GM23248 (cell line): ENCODE measurements at regions not wholly inside any gene's neighbourhood (a gene's known extent, or its start where the extent isn't known, plus 50 kb on each side); places are given as distances from the start of the nearest gene placed in this dataset.

Experiments used
- DNase-seq: peaks from one replicate; pipeline ENCODE4 v3.0.0-alpha.2; 2015
- H2AFZ ChIP-seq: fragments of 200-600 bp; sonication (generic); 2 replicates; pipeline ENCODE4 v1.6.1; 2016; ENCODE audit warnings: antibody characterized with exemption
- H3F3A ChIP-seq: fragments of 200-600 bp; sonication (generic); 2 replicates; pipeline ENCODE4 v1.6.1; 2016; ENCODE audit warnings: mild to moderate bottlenecking, antibody characterized with exemption, mixed run types; ENCODE audit not compliant: insufficient read depth
- H3K27ac ChIP-seq: fragments of 200-600 bp; sonication (generic); 2 replicates; pipeline ENCODE4 v1.5.1; 2016; ENCODE audit warnings: mild to moderate bottlenecking
- H3K27me3 ChIP-seq: fragments of 200-600 bp; sonication (generic); replicated peaks from 2 replicates; pipeline ENCODE4 v1.6.1; 2016; ENCODE audit warnings: mild to moderate bottlenecking; ENCODE audit not compliant: insufficient read depth
- H3K36me3 ChIP-seq: fragments of 200-600 bp; sonication (generic); 2 replicates; pipeline ENCODE4 v1.6.1; 2016; ENCODE audit warnings: low read depth, mild to moderate bottlenecking
- H3K4me1 ChIP-seq: fragments of 200-600 bp; sonication (generic); 2 replicates; pipeline ENCODE4 v1.6.1; 2016; ENCODE audit warnings: mild to moderate bottlenecking; ENCODE audit not compliant: insufficient read depth
- H3K4me2 ChIP-seq: fragments of 200-600 bp; sonication (generic); one replicate; pipeline ENCODE4 v1.6.1; 2016; ENCODE audit warnings: mild to moderate bottlenecking; ENCODE audit not compliant: unreplicated experiment
- H3K4me3 ChIP-seq: fragments of 200-600 bp; sonication (generic); 2 replicates; pipeline ENCODE4 v1.5.1; 2016; ENCODE audit warnings: mild to moderate bottlenecking
- H3K79me2 ChIP-seq: fragments of 200-600 bp; sonication (generic); 2 replicates; pipeline ENCODE4 v1.6.1; 2016; ENCODE audit warnings: mild to moderate bottlenecking; ENCODE audit not compliant: insufficient read depth
- H3K9ac ChIP-seq: fragments of 200-600 bp; sonication (generic); 2 replicates; pipeline ENCODE4 v1.6.1; 2016; ENCODE audit warnings: mild to moderate bottlenecking
- H3K9me2 ChIP-seq: fragments of 200-600 bp; sonication (generic); 2 replicates; pipeline ENCODE4 v1.6.1; 2016; ENCODE audit warnings: mixed run types, mild to moderate bottlenecking, moderate library complexity; ENCODE audit not compliant: insufficient read depth
- H3K9me3 ChIP-seq: fragments of 200-600 bp; sonication (generic); one replicate; pipeline ENCODE4 v1.6.1; 2017; ENCODE audit warnings: low read depth
- H4K20me1 ChIP-seq: fragments of 200-600 bp; sonication (generic); 2 replicates; pipeline ENCODE4 v1.6.0; 2016; ENCODE audit not compliant: insufficient read depth
- EZH2 ChIP-seq: fragments of 200-600 bp; sonication (generic); IDR thresholded peaks from 2 replicates; pipeline ENCODE4 v1.6.1; 2018; ENCODE audit warnings: antibody characterized with exemption, mild to moderate bottlenecking; ENCODE audit not compliant: insufficient read depth, poor library complexity, severe bottlenecking
- EZH2phosphoT487 ChIP-seq: fragments of 200-600 bp; sonication (generic); IDR thresholded peaks from 2 replicates; pipeline ENCODE4 v1.6.1; 2018; ENCODE audit warnings: antibody characterized with exemption, moderate library complexity, mild to moderate bottlenecking, low read depth; ENCODE audit not compliant: insufficient read depth
- WGBS, 2 experiments: methylation state at CpG; one replicate each; pipeline ENCODE4 v1.1.6; 2015 to 2017; ENCODE audit warnings: low lambda C conversion rate in 2 of 2, low coverage in 1 of 2; ENCODE audit errors: missing lambda C conversion rate in 2 of 2; 5-methylcytosine and 5-hydroxymethylcytosine counted together
- in situ Hi-C: fragments of 300-500 bp; cut with MboI; formaldehyde crosslinking; loops from 2 replicates; pipeline ENCODE4 v1.15.0; 2020

DNA sequence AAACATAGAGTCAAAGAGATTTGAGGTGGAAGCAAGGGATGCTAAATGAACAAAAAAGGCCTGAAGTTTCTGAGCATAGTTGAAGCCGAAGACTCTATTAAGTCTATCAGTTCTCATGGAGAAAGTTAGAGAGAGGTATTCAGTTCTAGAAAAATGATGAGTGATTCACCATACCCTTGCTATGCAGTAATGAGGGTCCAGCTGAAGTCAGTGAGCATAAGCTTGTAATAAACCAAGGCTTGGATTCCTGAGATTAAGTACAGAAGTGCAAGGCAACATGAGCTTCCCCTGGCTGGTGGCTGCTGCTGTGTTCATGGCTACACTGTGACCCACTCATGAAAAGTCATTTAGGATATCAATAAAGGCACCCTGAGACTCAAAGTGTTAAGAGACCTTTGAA lies 129.7 kb upstream of the MTAP start:
- Histone ChIP-seq H3K9me2 (no peaks in the 10 kb centered on the region), H3K4me3 (no peak overlapping the region), H3K9me3 (no peaks in the 10 kb centered on the region), H3K9ac (no peak overlapping the region), H3K27me3 (no peaks in the 10 kb centered on the region), H3K36me3 (no peaks in the 10 kb centered on the region), H2AFZ (peak overlapping the region; percentile 45), H3K27ac (no peak overlapping the region), H3K79me2 (peaks cover 16% of the 10 kb centered on the region), H3F3A (peaks cover 44% of the 10 kb centered on the region), H4K20me1 (no peaks in the 10 kb centered on the region), H3K4me1 (peaks cover 63% of the 10 kb centered on the region), H3K4me2 (no peak overlapping the region)
- peak; percentile 47 for DNase-seq
- TF ChIP-seq EZH2 (no peak), EZH2phosphoT487 (no peak)
- 93 to 100% methylated on average over 1 of the region's 1 CpG for WGBS, 2 experiments
- in situ Hi-C loops = no loop called here

DNA sequence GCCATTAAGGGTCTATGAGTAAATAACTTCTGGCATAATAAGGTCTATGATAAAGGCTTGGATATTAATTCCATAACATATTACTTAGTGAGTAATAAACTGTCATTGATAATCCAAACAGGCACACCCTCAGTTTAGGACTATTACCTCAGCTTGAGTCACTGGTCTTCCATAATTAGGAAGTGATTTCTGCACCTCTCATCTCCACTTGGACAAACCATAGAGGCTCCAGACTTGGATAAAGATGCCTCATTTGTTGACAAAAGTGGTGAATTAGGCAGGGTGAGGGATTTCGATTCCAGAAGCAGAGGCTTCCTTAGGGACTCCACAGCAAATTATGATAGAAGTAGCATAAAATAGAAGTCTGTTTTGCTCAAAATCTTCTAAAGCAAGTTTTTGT lies 127.5 kb upstream of the MTAP start:
- H3K4me2 ChIP-seq = peak overlapping the region; percentile 22
- in situ Hi-C loops = no loop called here

GRCh38 chr9:21677387-21677786 lies 125.0 kb upstream of the MTAP start:
- Histone ChIP-seq H3K9ac (peak overlapping the region; percentile 62), H4K20me1 (no peaks in the 10 kb centered on the region), H3K27me3 (no peaks in the 10 kb centered on the region), H3K4me1 (peaks cover 80% of the 10 kb centered on the region), H3K36me3 (no peaks in the 10 kb centered on the region), H3F3A (peaks cover 75% of the 10 kb centered on the region), H2AFZ (peak overlapping the region; percentile 18; the same call in 1 of the 2 replicates), H3K27ac (peak overlapping the region; percentile 76), H3K9me3 (no peaks in the 10 kb centered on the region), H3K9me2 (no peaks in the 10 kb centered on the region), H3K79me2 (peaks cover 24% of the 10 kb centered on the region), H3K4me2 (peak overlapping the region; percentile 40), H3K4me3 (peak overlapping the region; percentile 60)
- no peak for TF ChIP-seq EZH2phosphoT487
- TF ChIP-seq EZH2 = no peak
- DNase-seq = peak; percentile 25
- WGBS, 2 experiments = 0% methylated on average over 1 of the region's 1 CpG
- in situ Hi-C loops = no loop called here

More for the DNA sequence above, 127.5 kb upstream of the MTAP start:
- H4K20me1 ChIP-seq = no peaks in the 10 kb centered on the region
- TF ChIP-seq EZH2 (no peak), EZH2phosphoT487 (no peak)
- H3K27ac ChIP-seq = peak overlapping the region; percentile 76
- peaks cover 78% of the 10 kb centered on the region for H3K4me1 ChIP-seq
- peak; percentile 85 for DNase-seq
- peaks cover 28% of the 10 kb centered on the region for H3K79me2 ChIP-seq
- H3K36me3 ChIP-seq = no peaks in the 10 kb centered on the region
- peak overlapping the region; percentile 8; the same call in 1 of the 2 replicates for H3K9ac ChIP-seq
- peaks cover 61% of the 10 kb centered on the region for H3F3A ChIP-seq
- no peaks in the 10 kb centered on the region for H3K9me2 ChIP-seq
- WGBS, 2 experiments = 0 to 3% methylated on average over 1 of the region's 1 CpG
- no peak overlapping the region for H3K4me3 ChIP-seq
- no peaks in the 10 kb centered on the region for H3K27me3 ChIP-seq
- H3K9me3 ChIP-seq = no peaks in the 10 kb centered on the region
- 0 out of 2 replicates have a peak overlapping the region, but pooled peaks have one; percentile 57 for H2AFZ ChIP-seq

- Histone ChIP-seq H3K4me3 (peak overlapping the region; percentile 60), H3K4me2 (peak overlapping the region; percentile 40), H3K79me2 (peaks cover 24% of the 10 kb centered on the region), H3K4me1 (peaks cover 81% of the 10 kb centered on the region), H3K9ac (peak overlapping the region; percentile 62), H2AFZ (peak overlapping the region; percentile 18; the same call in 1 of the 2 replicates), H3K27ac (peak overlapping the region; percentile 76), H4K20me1 (no peaks in the 10 kb centered on the region), H3K9me2 (no peaks in the 10 kb centered on the region), H3K36me3 (no peaks in the 10 kb centered on the region), H3K9me3 (no peaks in the 10 kb centered on the region), H3K27me3 (no peaks in the 10 kb centered on the region), H3F3A (peaks cover 76% of the 10 kb centered on the region)
- WGBS, 2 experiments = 0 to 1% methylated on average over 3 of the region's 3 CpGs
- in situ Hi-C loops = no loop called here
- TF ChIP-seq EZH2phosphoT487 (no peak), EZH2 (no peak)
- peak; percentile 89 for DNase-seq
Observed at GRCh38 chr9:21677834-21678233, 124.6 kb upstream of the MTAP start.

- Histone ChIP-seq H3K27ac (peak overlapping the region; percentile 76), H3K27me3 (no peaks in the 10 kb centered on the region), H3K4me3 (no peak overlapping the region), H3K4me2 (peak overlapping the region; percentile 40), H3K9me3 (no peaks in the 10 kb centered on the region), H3K4me1 (peaks cover 94% of the 10 kb centered on the region), H3K36me3 (no peaks in the 10 kb centered on the region), H3K79me2 (peaks cover 24% of the 10 kb centered on the region), H4K20me1 (no peaks in the 10 kb centered on the region), H2AFZ (peak overlapping the region; percentile 41), H3K9me2 (no peaks in the 10 kb centered on the region), H3K9ac (peak overlapping the region; percentile 32; the same call in 1 of the 2 replicates), H3F3A (peaks cover 84% of the 10 kb centered on the region)
- peak; percentile 60 for DNase-seq
- TF ChIP-seq EZH2 = no peak
- no peak for TF ChIP-seq EZH2phosphoT487
- in situ Hi-C loops = no loop called here
- 0 to 8% methylated on average over 1 of the region's 1 CpG for WGBS, 2 experiments
Observed at GRCh38 chr9:21679432-21679831, 123.0 kb upstream of the MTAP start.
